Testis (tissue), 2 donors: ENCODE measurements at regions not wholly inside any gene's neighbourhood (a gene's known extent, or its start where the extent isn't known, plus 50 kb on each side); places are given as distances from the start of the nearest gene placed in this dataset.

Experiments used
- CTCF ChIP-seq, 3 experiments: fragments of 450-650 bp in 2 of 3; fragments of 200-600 bp in 1 of 3; sonication (generic) in 1 of 3; IDR thresholded peaks; one replicate each; pipeline ENCODE4 v1.5.1; 2016 to 2019; ENCODE audit warnings: antibody characterized with exemption in 3 of 3, mild to moderate bottlenecking in 2 of 3, moderate library complexity in 1 of 3
- POLR2A ChIP-seq: fragments of 450-650 bp; IDR thresholded peaks from one replicate; pipeline ENCODE4 v1.6.1; 2017; ENCODE audit warnings: antibody characterized with exemption, mild to moderate bottlenecking, moderate library complexity

GRCh38 chr14:76930549-76930948 is 98.0 kb downstream of the IRF2BPL start:
- TF ChIP-seq CTCF (IDR thresholded peaks at IDR 0.05) (no peak), POLR2A (no peak)
